ENCODE measurements at regions not wholly inside any gene's neighbourhood (a gene's known extent, or its start where the extent isn't known, plus 50 kb on each side); places are given as distances from the start of the nearest gene placed in this dataset.
"Not testable (repeated sequence)": the region's sequence is repeated elsewhere in the genome, so short reads cannot be mapped to it uniquely, and the experiment has no call there.

DNA sequence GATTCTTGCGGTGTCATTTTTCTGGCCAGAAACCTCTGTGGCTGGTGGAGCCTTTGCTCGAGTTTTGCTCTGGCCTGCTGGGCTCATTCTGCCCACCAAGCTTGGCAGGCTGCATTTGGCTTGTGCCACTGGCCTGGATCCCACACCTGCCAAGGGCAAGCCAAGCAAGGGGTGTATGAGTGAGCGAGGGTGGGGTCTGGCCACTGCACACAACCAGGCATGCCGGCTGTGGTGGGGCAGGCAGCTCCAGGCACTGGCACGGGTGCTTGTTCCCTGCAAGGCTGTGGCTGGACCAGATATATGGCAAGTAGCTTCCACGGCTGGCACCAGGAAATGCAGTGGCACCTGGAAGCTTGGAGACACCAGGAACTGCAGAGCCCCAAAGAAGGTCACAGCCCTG is 68.6 kb upstream of the PPP3CA start:
- DNase-seq: no peak

DNA sequence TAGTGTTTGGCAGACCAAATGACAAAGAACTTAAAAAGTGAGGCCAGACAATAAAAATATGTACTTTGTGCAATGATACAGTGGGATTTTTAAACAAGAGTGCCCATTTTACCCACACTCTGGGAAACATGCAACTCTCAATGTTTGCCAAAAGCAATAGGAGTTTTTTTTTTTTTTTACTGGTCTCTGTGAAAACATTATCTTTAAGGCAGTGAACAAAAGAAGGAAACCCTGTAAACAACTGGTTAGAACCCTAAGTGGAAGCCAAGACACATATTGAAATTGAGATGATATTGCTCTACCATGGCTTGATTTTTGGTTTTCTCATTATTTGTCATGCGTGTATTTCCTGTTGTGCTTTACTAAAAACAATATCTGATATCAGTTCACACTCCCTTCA is 67.2 kb upstream of the PPP3CA start:
- DNase-seq: no peak

GRCh38 chr4:101411926-101412325 is 64.6 kb upstream of the PPP3CA start:
- no peak for DNase-seq

GRCh38 chr4:101411281-101411910 is 64.1 kb upstream of the PPP3CA start:
- DNase-seq: not testable (repeated sequence)

GRCh38 chr4:101400096-101400495 is 52.8 kb upstream of the PPP3CA start:
- DNase-seq: no peak

DNA sequence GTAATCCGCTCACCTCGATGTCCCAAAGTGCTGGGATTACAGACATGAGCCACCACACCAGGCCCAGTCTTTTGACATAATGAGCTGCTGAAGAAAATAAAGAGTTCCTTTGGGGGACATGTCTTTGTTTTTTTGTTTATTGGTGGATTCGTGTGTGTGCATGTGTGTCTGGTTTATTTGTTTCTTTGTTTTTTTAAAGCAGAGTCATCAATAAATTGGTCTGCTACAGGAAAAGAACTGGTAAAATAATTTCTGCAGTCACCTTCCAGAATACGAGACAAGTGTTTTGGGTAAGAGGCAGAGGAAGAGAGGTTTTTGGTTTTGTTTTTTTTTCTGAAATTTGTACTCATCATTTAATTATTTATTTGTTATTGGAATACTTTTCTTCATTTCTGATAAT is 51.5 kb upstream of the PPP3CA start:
- DNase-seq: no peak

All from SHP77 treated with DMSO at 0.1 percent for 48 hours (cell line).